Adrenal gland (tissue), 9 donors: ENCODE measurements at regions not wholly inside any gene's neighbourhood (a gene's known extent, or its start where the extent isn't known, plus 50 kb on each side); places are given as distances from the start of the nearest gene placed in this dataset.

ENCODE experiments used
- DNase-seq, 7 donors: peaks; one replicate each; pipeline ENCODE4 v3.0.0-alpha.2; 2019 to 2020
- H3K27ac ChIP-seq, 5 donors: fragments of 200-600 bp; sonication (generic) in 4 of 5; 1 replicate in 3 of 5; 2 replicates in 2 of 5; pipeline versions ENCODE4 v1.5.1 to v1.8.0; 2016 to 2020; ENCODE audit warnings: mild to moderate bottlenecking in 1 of 5
- H3K27me3 ChIP-seq: fragments of 200-600 bp; 2 replicates; pipeline ENCODE4 v1.8.0; 2021
- H3K36me3 ChIP-seq, 2 donors: fragments of 200-600 bp; replicated peaks in 1 of 2; 1 replicate in 1 of 2; 2 replicates in 1 of 2; pipeline versions ENCODE4 v1.5.1 to v1.8.0; 2018 to 2022
- H3K4me1 ChIP-seq, 2 donors: fragments of 200-600 bp; replicated peaks in 1 of 2; 1 replicate in 1 of 2; 2 replicates in 1 of 2; pipeline versions ENCODE4 v1.5.1 to v1.8.0; 2018 to 2021
- H3K4me3 ChIP-seq, 4 donors: fragments of 200-600 bp; sonication (generic) in 3 of 4; one replicate each; pipeline ENCODE4 v1.5.1; 2016 to 2018
- H3K9me3 ChIP-seq, 3 donors: fragments of 200-600 bp; sonication (generic) in 1 of 3; replicated peaks in 1 of 3; 1 replicate in 2 of 3; 2 replicates in 1 of 3; pipeline versions ENCODE4 v1.5.1 to v1.8.0; 2016 to 2021
- CTCF ChIP-seq, 6 experiments: fragments of 450-650 bp in 4 of 6; fragments of 200-600 bp in 2 of 6; sonication (generic) in 1 of 6; IDR thresholded peaks; 1 replicate in 5 of 6; 2 replicates in 1 of 6; pipeline versions ENCODE4 v1.5.1 to v1.8.0; 2016 to 2021; ENCODE audit warnings: antibody characterized with exemption in 6 of 6, mild to moderate bottlenecking in 2 of 6, moderate library complexity in 1 of 6
- POLR2A ChIP-seq, 2 donors: fragments of 450-650 bp; IDR thresholded peaks; one replicate each; pipeline ENCODE4 v1.6.1; 2017; ENCODE audit warnings: antibody characterized with exemption in 2 of 2, mild to moderate bottlenecking in 2 of 2, moderate library complexity in 1 of 2
- WGBS, 4 donors: extraction: QIAGEN DNeasy Blood & Tissue Kit in 2 of 4; methylation state at CpG; one replicate each; pipeline versions ENCODE4 v1.1.5 to v1.1.7; 2013 to 2017; 5-methylcytosine and 5-hydroxymethylcytosine counted together
- intact Hi-C, 2 donors: fragments of 100-400 bp; cut with DNase I; formaldehyde crosslinking; loops; one replicate each; pipeline versions ENCODE4 v1.14.1 to v1.15.0; 2022 to 2023
- donor health status: healthy with polysubstance abuse.
- donor health status: Bipolar disorder and iron deficiency.
- donor health status: DM: yes; HTN: yes; CAD: no.
- donor health status: DM: no; HTN: no; CAD: no.
- donor health status: DM: no; HTN: no; CAD: no.

- Histone ChIP-seq H3K9me3 (no peaks in the 10 kb centered on the region), H3K4me1 (peaks cover 0 to 7% of the 10 kb centered on the region in 2 donors), H3K36me3 (no peaks in the 10 kb centered on the region), H3K27ac (no peak overlapping the region), H3K4me3 (no peak overlapping the region), H3K27me3 (no peaks in the 10 kb centered on the region)
- 56 to 74% (median 65%) methylated on average over 6 to 8 of the region's 8 CpGs for WGBS, 4 donors
- no peak for DNase-seq
- intact Hi-C loops, result no loop called here
- TF ChIP-seq CTCF (IDR thresholded peaks at IDR 0.05) (no peak), POLR2A (IDR thresholded peaks at IDR 0.05) (no peak)
Observed at GRCh38 chr10:15444105-15445005, 73.3 kb upstream of the FAM171A1 start.

- TF ChIP-seq CTCF (IDR thresholded peaks at IDR 0.05) (no peak), POLR2A (IDR thresholded peaks at IDR 0.05) (no peak)
- Histone ChIP-seq H3K27ac (no peak overlapping the region), H3K9me3 (no peaks in the 10 kb centered on the region), H3K4me1 (peaks cover 0 to 7% of the 10 kb centered on the region in 2 donors), H3K4me3 (no peak overlapping the region), H3K27me3 (no peaks in the 10 kb centered on the region), H3K36me3 (no peaks in the 10 kb centered on the region)
- WGBS, 4 donors, result 82 to 92% (median 85%) methylated on average over 14 of the region's 14 CpGs
- DNase-seq, result no peak
- intact Hi-C loops, result no loop called here
Observed at GRCh38 chr10:15442056-15442455, 71.0 kb upstream of the FAM171A1 start.

GRCh38 chr10:15440204-15440711 is 69.2 kb upstream of the FAM171A1 start:
- Histone ChIP-seq H3K9me3 (no peaks in the 10 kb centered on the region), H3K36me3 (no peaks in the 10 kb centered on the region), H3K4me3 (peak overlapping the region in 1 of 4 donors; percentile 20), H3K27ac (peak overlapping the region in 2 of 5 donors; percentile 66 to 72), H3K4me1 (peaks cover 0 to 7% of the 10 kb centered on the region in 2 donors), H3K27me3 (no peaks in the 10 kb centered on the region)
- intact Hi-C loops, result no loop called here
- no peak for DNase-seq
- TF ChIP-seq CTCF (IDR thresholded peaks at IDR 0.05), result no peak
- TF ChIP-seq POLR2A (IDR thresholded peaks at IDR 0.05), result no peak
- WGBS, 4 donors, result 82 to 93% (median 89%) methylated on average over 9 of the region's 9 CpGs

GRCh38 chr10:15439341-15439842 is 68.3 kb upstream of the FAM171A1 start:
- intact Hi-C loops, result loop anchor here in 1 of 2 donors (10.0 kb wide), 1 partner anchor 385 kb away; no protein-coding TSS in a partner anchor
- H3K27me3 ChIP-seq, result no peaks in the 10 kb centered on the region
- 1 to 5% (median 2%) methylated on average over 12 of the region's 12 CpGs for WGBS, 4 donors
- H3K4me1 ChIP-seq, result peaks cover 0 to 7% of the 10 kb centered on the region in 2 donors
- H3K36me3 ChIP-seq, result no peaks in the 10 kb centered on the region
- H3K4me3 ChIP-seq, result peak overlapping the region in 1 of 4 donors; percentile 20
- peak overlapping the region in 2 of 5 donors; percentile 66 to 72 for H3K27ac ChIP-seq
- TF ChIP-seq CTCF (IDR thresholded peaks at IDR 0.05) (peak in 5 of 6 experiments; percentile 24 to 63 (median 34)), POLR2A (IDR thresholded peaks at IDR 0.05) (no peak)
- no peaks in the 10 kb centered on the region for H3K9me3 ChIP-seq
- peak; percentile 31 to 78 (median 60) for DNase-seq
